GM06990 (cell line): ENCODE measurements at regions not wholly inside any gene's neighbourhood (a gene's known extent, or its start where the extent isn't known, plus 50 kb on each side); places are given as distances from the start of the nearest gene placed in this dataset.
"Not testable (repeated sequence)": the region's sequence is repeated elsewhere in the genome, so short reads cannot be mapped to it uniquely, and the experiment has no call there.

Source experiments
- DNase-seq: peaks from one replicate; pipeline ENCODE4 v3.0.0-alpha.2; 2011; ENCODE audit not compliant: insufficient read length; ENCODE audit errors: extremely low read depth
- H3K27me3 ChIP-seq: replicated peaks from 2 replicates; pipeline ENCODE4 v1.6.0; 2011; ENCODE audit warnings: low read length; ENCODE audit not compliant: control insufficient read depth, insufficient read depth
- H3K36me3 ChIP-seq: 2 replicates; pipeline ENCODE4 v1.5.1; 2011; ENCODE audit warnings: low read length; ENCODE audit not compliant: control insufficient read depth, insufficient read depth
- H3K4me3 ChIP-seq: replicated peaks from 2 replicates; pipeline ENCODE4 v1.5.1; 2011; ENCODE audit warnings: low read depth, mild to moderate bottlenecking, control low read depth, low read length
- CTCF ChIP-seq: IDR thresholded peaks from 2 replicates; pipeline ENCODE4 v1.5.1; 2011; ENCODE audit warnings: low read length, control low read depth, mild to moderate bottlenecking, inconsistent platforms; ENCODE audit not compliant: insufficient read depth, poor library complexity, severe bottlenecking

- no peak for DNase-seq
- Histone ChIP-seq H3K36me3 (no peaks in the 10 kb centered on the region), H3K4me3 (no peak overlapping the region; the same call in 1 of the 2 replicates), H3K27me3 (no peaks in the 10 kb centered on the region)
- TF ChIP-seq CTCF = no peak
These were observed 100.7 kb downstream of the SLC16A1 start for GRCh38 chr1:112855152-112855828.

- not testable (repeated sequence) for H3K4me3 ChIP-seq, H3K27me3 ChIP-seq, DNase-seq, H3K36me3 ChIP-seq
These were observed 101.5 kb downstream of the SLC16A1 start for GRCh38 chr1:112854368-112854984.

- not testable (repeated sequence) for H3K36me3 ChIP-seq, H3K4me3 ChIP-seq, DNase-seq, H3K27me3 ChIP-seq
These were observed 102.1 kb downstream of the SLC16A1 start for GRCh38 chr1:112853915-112854314.

GRCh38 chr1:112852934-112853333 is 103.1 kb downstream of the SLC16A1 start:
- Histone ChIP-seq H3K36me3 (no peaks in the 10 kb centered on the region), H3K4me3 (no peak overlapping the region), H3K27me3 (peaks cover 4% of the 10 kb centered on the region; the same call in 1 of the 2 replicates)
- DNase-seq = no peak
- no peak for TF ChIP-seq CTCF

- TF ChIP-seq CTCF = no peak
- H3K4me3 ChIP-seq = no peak overlapping the region
- no peaks in the 10 kb centered on the region for H3K36me3 ChIP-seq
- no peak for DNase-seq
- peaks cover 4% of the 10 kb centered on the region; the same call in 1 of the 2 replicates for H3K27me3 ChIP-seq
These were observed 103.7 kb downstream of the SLC16A1 start for GRCh38 chr1:112852276-112852675.

GRCh38 chr1:112850034-112850757 is 105.8 kb downstream of the SLC16A1 start:
- Histone ChIP-seq H3K27me3 (peaks cover 4% of the 10 kb centered on the region; the same call in 1 of the 2 replicates), H3K36me3 (no peaks in the 10 kb centered on the region), H3K4me3 (no peak overlapping the region)
- no peak for TF ChIP-seq CTCF
- no peak for DNase-seq
